Sigmoid colon (tissue), 6 donors: ENCODE measurements at regions not wholly inside any gene's neighbourhood (a gene's known extent, or its start where the extent isn't known, plus 50 kb on each side); places are given as distances from the start of the nearest gene placed in this dataset.

Experiments used
- DNase-seq: peaks from one replicate; pipeline ENCODE4 v3.0.0-alpha.2; 2019
- H3K27ac ChIP-seq, 4 donors: fragments of 200-600 bp; sonication (generic); one replicate each; pipeline ENCODE4 v1.5.1; 2016 to 2019; ENCODE audit warnings: mild to moderate bottlenecking in 1 of 4
- H3K27me3 ChIP-seq, 3 donors: fragments of 200-600 bp; sonication (generic); one replicate each; pipeline ENCODE4 v1.5.1; 2019; ENCODE audit warnings: mild to moderate bottlenecking in 1 of 3
- H3K36me3 ChIP-seq, 4 donors: fragments of 200-600 bp; sonication (generic); one replicate each; pipeline ENCODE4 v1.5.1; 2016 to 2019
- H3K4me1 ChIP-seq, 4 donors: fragments of 200-600 bp; sonication (generic); one replicate each; pipeline ENCODE4 v1.5.1; 2017 to 2019
- H3K4me3 ChIP-seq, 4 donors: fragments of 200-600 bp; sonication (generic); one replicate each; pipeline ENCODE4 v1.5.1; 2017 to 2019; ENCODE audit warnings: mild to moderate bottlenecking in 2 of 4, moderate library complexity in 1 of 4
- H3K9me3 ChIP-seq, 4 donors: fragments of 200-600 bp in 3 of 4; sonication (generic) in 3 of 4; one replicate each; pipeline versions ENCODE4 v1.5.1 to v1.6.1; 2013 to 2019
- CTCF ChIP-seq, 4 experiments: fragments of 450-650 bp in 3 of 4; fragments of 200-600 bp in 1 of 4; IDR thresholded peaks; one replicate each; pipeline ENCODE4 v1.5.1; 2016 to 2019; ENCODE audit warnings: antibody characterized with exemption in 4 of 4, mild to moderate bottlenecking in 3 of 4, moderate library complexity in 2 of 4
- EP300 ChIP-seq, 4 donors: sonication (generic); formaldehyde crosslinking; IDR thresholded peaks; one replicate each; pipeline ENCODE4 v1.6.1; 2017; ENCODE audit warnings: antibody characterized with exemption in 4 of 4
- POLR2A ChIP-seq, 2 donors: fragments of 450-650 bp; IDR thresholded peaks; one replicate each; pipeline ENCODE4 v1.6.1; 2016; ENCODE audit warnings: antibody characterized with exemption in 2 of 2, mild to moderate bottlenecking in 2 of 2, moderate library complexity in 2 of 2
- POLR2AphosphoS5 ChIP-seq, 4 donors: sonication (generic); formaldehyde crosslinking; IDR thresholded peaks; one replicate each; pipeline ENCODE4 v1.6.1; 2017; ENCODE audit warnings: antibody characterized with exemption in 4 of 4
- WGBS, 2 donors: extraction: QIAGEN DNeasy Blood & Tissue Kit; methylation state at CpG; one replicate each; pipeline ENCODE4 v1.1.7; 2013; 5-methylcytosine and 5-hydroxymethylcytosine counted together
- intact Hi-C: fragments of 100-400 bp; cut with DNase I; formaldehyde crosslinking; loops from one replicate; pipeline ENCODE4 v1.15.1; 2023
- donor health status: healthy with polysubstance abuse.
- donor health status: healthy.

- no peaks in the 10 kb centered on the region for H3K27me3 ChIP-seq
- H3K27ac ChIP-seq, result no peak overlapping the region
- no peak overlapping the region for H3K4me3 ChIP-seq
- no peaks in the 10 kb centered on the region for H3K9me3 ChIP-seq
- intact Hi-C loops, result no loop called here
- no peaks in the 10 kb centered on the region for H3K4me1 ChIP-seq
- TF ChIP-seq POLR2A (IDR thresholded peaks at IDR 0.05) (no peak), EP300 (IDR thresholded peaks at IDR 0.05) (no peak), POLR2AphosphoS5 (IDR thresholded peaks at IDR 0.05) (no peak), CTCF (IDR thresholded peaks at IDR 0.05) (no peak)
- 87 to 91% methylated on average over 6 of the region's 6 CpGs for WGBS, 2 donors
- no peaks in the 10 kb centered on the region for H3K36me3 ChIP-seq
- no peak for DNase-seq
Observed at GRCh38 chr2:60614319-60614718, 60.9 kb upstream of the BCL11A start.

- DNase-seq, result no peak
Observed at GRCh38 chr2:60621688-60622429, 68.4 kb upstream of the BCL11A start.

GRCh38 chr2:60623040-60623439 lies 69.6 kb upstream of the BCL11A start:
- H3K36me3 ChIP-seq, result no peaks in the 10 kb centered on the region
- H3K4me1 ChIP-seq, result no peaks in the 10 kb centered on the region
- TF ChIP-seq POLR2AphosphoS5 (IDR thresholded peaks at IDR 0.05) (no peak), POLR2A (IDR thresholded peaks at IDR 0.05) (no peak), EP300 (IDR thresholded peaks at IDR 0.05) (no peak), CTCF (IDR thresholded peaks at IDR 0.05) (no peak)
- no peaks in the 10 kb centered on the region for H3K27me3 ChIP-seq
- H3K27ac ChIP-seq, result no peak overlapping the region
- WGBS, 2 donors, result 82 to 89% methylated on average over 2 of the region's 2 CpGs
- H3K9me3 ChIP-seq, result no peaks in the 10 kb centered on the region
- no peak for DNase-seq
- intact Hi-C loops, result no loop called here
- H3K4me3 ChIP-seq, result no peak overlapping the region

More at GRCh38 chr2:60621688-60622429, 68.4 kb upstream of the BCL11A start:
- Histone ChIP-seq H3K4me1 (no peaks in the 10 kb centered on the region), H3K4me3 (no peak overlapping the region), H3K36me3 (no peaks in the 10 kb centered on the region), H3K27me3 (no peaks in the 10 kb centered on the region), H3K9me3 (no peaks in the 10 kb centered on the region), H3K27ac (no peak overlapping the region)
- TF ChIP-seq POLR2A (IDR thresholded peaks at IDR 0.05), result no peak
- 87 to 91% methylated on average over 7 of the region's 7 CpGs for WGBS, 2 donors
- intact Hi-C loops, result no loop called here

- H3K36me3 ChIP-seq, result no peaks in the 10 kb centered on the region
- TF ChIP-seq CTCF (IDR thresholded peaks at IDR 0.05) (no peak), EP300 (IDR thresholded peaks at IDR 0.05) (no peak), POLR2AphosphoS5 (IDR thresholded peaks at IDR 0.05) (no peak), POLR2A (IDR thresholded peaks at IDR 0.05) (no peak)
- no peaks in the 10 kb centered on the region for H3K4me1 ChIP-seq
- H3K9me3 ChIP-seq, result no peaks in the 10 kb centered on the region
- intact Hi-C loops, result no loop called here
- no peak for DNase-seq
- 58 to 70% methylated on average over 3 of the region's 3 CpGs for WGBS, 2 donors
- no peak overlapping the region for H3K4me3 ChIP-seq
- no peak overlapping the region for H3K27ac ChIP-seq
- H3K27me3 ChIP-seq, result peaks cover 0 to 3% (median 0%) of the 10 kb centered on the region in 3 donors
Observed at GRCh38 chr2:60627412-60627811, 74.0 kb upstream of the BCL11A start.

- TF ChIP-seq POLR2AphosphoS5 (IDR thresholded peaks at IDR 0.05) (no peak), POLR2A (IDR thresholded peaks at IDR 0.05) (no peak), CTCF (IDR thresholded peaks at IDR 0.05) (no peak), EP300 (IDR thresholded peaks at IDR 0.05) (no peak)
- DNase-seq, result no peak
- intact Hi-C loops, result no loop called here
- Histone ChIP-seq H3K36me3 (no peaks in the 10 kb centered on the region), H3K4me3 (no peak overlapping the region), H3K4me1 (no peaks in the 10 kb centered on the region), H3K27ac (no peak overlapping the region), H3K27me3 (peaks cover 0 to 3% (median 0%) of the 10 kb centered on the region in 3 donors), H3K9me3 (no peaks in the 10 kb centered on the region)
- WGBS, 2 donors, result 71 to 85% methylated on average over 4 of the region's 4 CpGs
Observed at GRCh38 chr2:60628026-60628425, 74.6 kb upstream of the BCL11A start.
